ENCODE measurements at regions not wholly inside any gene's neighbourhood (a gene's known extent, or its start where the extent isn't known, plus 50 kb on each side); places are given as distances from the start of the nearest gene placed in this dataset.

DNA sequence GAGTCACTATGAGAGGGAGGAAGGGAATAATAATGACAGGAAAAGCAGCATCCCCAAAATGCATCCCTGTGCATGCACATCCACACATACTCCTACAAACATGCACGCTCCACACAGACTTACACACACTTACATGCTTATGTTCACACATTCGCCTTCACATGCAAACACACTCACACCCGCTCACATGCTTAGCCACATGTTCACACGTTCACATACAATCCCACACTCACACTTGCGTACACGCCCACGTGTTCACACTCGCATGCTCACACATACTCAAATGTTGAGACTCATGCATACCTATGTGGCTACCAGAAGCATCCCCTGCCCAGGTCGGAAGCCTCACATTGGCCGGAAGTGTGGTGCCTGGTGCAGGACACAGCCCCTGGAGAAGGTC, 372.1 kb downstream of the MN1 start:
- no peaks in the 10 kb centered on the region for H3K4me1 ChIP-seq
- 89 to 94% methylated on average over 10 of the region's 10 CpGs for WGBS, 2 donors
- no peak for DNase-seq
- no peak overlapping the region for H3K27ac ChIP-seq
- no peaks in the 10 kb centered on the region for H3K27me3 ChIP-seq
- TF ChIP-seq, protein P1, sequence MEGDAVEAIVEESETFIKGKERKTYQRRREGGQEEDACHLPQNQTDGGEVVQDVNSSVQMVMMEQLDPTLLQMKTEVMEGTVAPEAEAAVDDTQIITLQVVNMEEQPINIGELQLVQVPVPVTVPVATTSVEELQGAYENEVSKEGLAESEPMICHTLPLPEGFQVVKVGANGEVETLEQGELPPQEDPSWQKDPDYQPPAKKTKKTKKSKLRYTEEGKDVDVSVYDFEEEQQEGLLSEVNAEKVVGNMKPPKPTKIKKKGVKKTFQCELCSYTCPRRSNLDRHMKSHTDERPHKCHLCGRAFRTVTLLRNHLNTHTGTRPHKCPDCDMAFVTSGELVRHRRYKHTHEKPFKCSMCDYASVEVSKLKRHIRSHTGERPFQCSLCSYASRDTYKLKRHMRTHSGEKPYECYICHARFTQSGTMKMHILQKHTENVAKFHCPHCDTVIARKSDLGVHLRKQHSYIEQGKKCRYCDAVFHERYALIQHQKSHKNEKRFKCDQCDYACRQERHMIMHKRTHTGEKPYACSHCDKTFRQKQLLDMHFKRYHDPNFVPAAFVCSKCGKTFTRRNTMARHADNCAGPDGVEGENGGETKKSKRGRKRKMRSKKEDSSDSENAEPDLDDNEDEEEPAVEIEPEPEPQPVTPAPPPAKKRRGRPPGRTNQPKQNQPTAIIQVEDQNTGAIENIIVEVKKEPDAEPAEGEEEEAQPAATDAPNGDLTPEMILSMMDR (IDR thresholded peaks at IDR 0.05), result no peak
- TF ChIP-seq POLR2A (IDR thresholded peaks at IDR 0.05), result no peak
- H3K36me3 ChIP-seq, result no peaks in the 10 kb centered on the region
- H3K9me3 ChIP-seq, result no peaks in the 10 kb centered on the region
- intact Hi-C loops (cut with DNase I), result no loop called here
- no peak overlapping the region for H3K4me3 ChIP-seq (replicated peaks in 1 of 3)

DNA sequence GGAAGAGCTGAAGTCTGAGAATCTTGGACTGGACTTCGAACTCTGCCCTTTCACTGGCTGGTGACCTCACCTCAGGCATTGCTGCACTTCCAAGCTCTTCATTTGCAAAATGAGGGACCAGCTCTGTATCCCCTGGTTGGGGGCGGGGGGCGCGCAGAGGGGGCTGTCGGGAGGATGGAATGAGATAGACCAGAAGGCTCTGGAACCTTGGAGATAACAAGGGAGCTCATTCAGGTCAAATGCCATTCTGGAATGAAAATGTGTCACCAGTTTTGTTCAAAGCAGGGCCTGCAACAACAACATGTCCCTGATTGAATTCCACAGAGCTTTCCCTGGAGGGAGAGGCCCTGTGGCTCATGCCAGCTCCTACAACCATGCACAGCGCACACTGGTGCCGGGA, 370.5 kb downstream of the MN1 start:
- TF ChIP-seq, protein P1 (IDR thresholded peaks at IDR 0.05), result no peak
- TF ChIP-seq POLR2A (IDR thresholded peaks at IDR 0.05), result no peak
- no peak overlapping the region for H3K4me3 ChIP-seq (replicated peaks in 1 of 3)
- no peaks in the 10 kb centered on the region for H3K4me1 ChIP-seq
- H3K27ac ChIP-seq, result no peak overlapping the region
- intact Hi-C loops (cut with DNase I), result no loop called here
- H3K36me3 ChIP-seq, result no peaks in the 10 kb centered on the region
- H3K27me3 ChIP-seq, result no peaks in the 10 kb centered on the region
- H3K9me3 ChIP-seq, result no peaks in the 10 kb centered on the region
- DNase-seq, result no peak
- WGBS, 2 donors, result 63 to 88% methylated on average over 7 of the region's 7 CpGs

DNA sequence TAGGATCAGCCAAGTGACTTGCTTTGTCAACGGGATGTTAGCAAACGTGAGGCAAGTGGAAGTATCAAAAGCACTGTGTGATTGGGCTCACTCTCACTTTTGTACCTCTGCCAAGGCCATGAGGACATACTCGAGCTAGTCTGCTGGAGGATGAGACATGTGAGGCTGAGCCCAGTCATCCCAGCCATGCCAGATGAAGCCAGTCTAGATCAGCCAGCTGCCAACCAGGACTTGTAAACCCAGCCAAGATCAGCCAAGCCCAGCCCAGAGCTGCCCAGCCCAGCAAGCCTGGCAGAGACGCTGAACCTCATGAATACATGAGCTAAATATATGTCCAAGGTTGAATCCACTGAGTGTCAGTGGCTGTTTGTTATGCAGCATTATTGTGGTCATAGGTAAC, 369.7 kb downstream of the MN1 start:
- no peaks in the 10 kb centered on the region for H3K27me3 ChIP-seq
- no peaks in the 10 kb centered on the region for H3K9me3 ChIP-seq
- no peaks in the 10 kb centered on the region for H3K4me1 ChIP-seq
- H3K27ac ChIP-seq, result no peak overlapping the region
- no peak for DNase-seq
- intact Hi-C loops (cut with DNase I), result no loop called here
- 66 to 82% methylated on average over 4 of the region's 4 CpGs for WGBS, 2 donors
- TF ChIP-seq POLR2A (IDR thresholded peaks at IDR 0.05), result no peak
- no peak overlapping the region for H3K4me3 ChIP-seq (replicated peaks in 1 of 3)
- H3K36me3 ChIP-seq, result no peaks in the 10 kb centered on the region

DNA sequence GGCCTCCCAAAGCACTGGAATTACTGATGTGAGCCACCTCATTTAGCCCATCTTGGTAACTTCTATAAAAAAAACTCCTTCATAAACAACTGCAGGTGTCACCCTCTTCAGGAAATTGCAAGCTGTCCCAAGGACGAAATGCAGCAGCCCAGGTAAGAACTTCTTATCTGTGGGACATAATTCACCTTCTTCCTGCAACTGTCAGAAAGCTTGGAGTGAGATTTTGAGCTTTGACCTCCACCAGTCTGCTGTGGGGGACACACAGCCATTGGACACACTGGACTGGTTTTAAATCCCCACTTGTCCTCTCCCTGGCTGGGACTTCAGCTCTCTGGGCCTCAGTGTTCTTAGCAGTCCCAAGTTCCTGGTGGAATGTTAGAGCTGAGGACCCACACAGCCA, 368.5 kb downstream of the MN1 start:
- no peak overlapping the region for H3K4me3 ChIP-seq (replicated peaks in 1 of 3)
- H3K4me1 ChIP-seq, result peaks cover 1 to 2% of the 10 kb centered on the region in 2 donors
- no peaks in the 10 kb centered on the region for H3K27me3 ChIP-seq
- intact Hi-C loops (cut with DNase I), result no loop called here
- no peaks in the 10 kb centered on the region for H3K9me3 ChIP-seq
- no peak overlapping the region for H3K27ac ChIP-seq
- no peak for TF ChIP-seq POLR2A (IDR thresholded peaks at IDR 0.05)
- TF ChIP-seq, protein P1 (IDR thresholded peaks at IDR 0.05), result no peak
- H3K36me3 ChIP-seq, result no peaks in the 10 kb centered on the region
- no peak for DNase-seq
- WGBS, 2 donors, result 90 to 94% methylated on average over 1 of the region's 1 CpG

DNA sequence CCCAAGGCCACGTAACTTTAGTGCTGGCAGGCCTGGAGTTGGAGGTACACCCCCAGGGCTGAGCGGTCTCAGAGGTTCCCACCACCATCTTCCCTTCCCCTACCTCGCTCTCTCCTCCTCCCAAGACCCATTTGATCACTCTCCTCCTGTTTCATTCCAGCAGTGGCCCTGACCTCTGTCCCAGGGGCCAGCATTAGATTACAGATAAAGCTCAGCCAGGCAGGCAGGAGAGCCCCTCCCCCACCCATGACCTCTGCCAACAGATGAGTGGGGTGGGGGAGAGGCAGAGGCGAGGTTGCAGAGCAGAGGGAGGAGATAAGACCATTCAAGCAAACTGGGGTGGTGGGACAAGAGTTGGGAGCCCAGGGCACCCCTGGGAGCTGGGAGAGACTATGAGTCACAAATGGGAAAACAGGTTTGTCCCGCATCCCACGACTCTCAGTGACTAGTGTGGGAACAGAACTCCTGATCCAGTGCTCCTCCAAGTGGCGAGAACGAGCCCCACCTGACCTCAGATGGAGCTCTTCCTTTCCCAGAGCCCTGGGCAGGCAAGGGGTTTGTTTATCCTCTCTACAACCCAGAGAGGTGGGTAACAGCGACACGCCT, 367.9 kb downstream of the MN1 start:
- no peaks in the 10 kb centered on the region for H3K36me3 ChIP-seq
- H3K4me1 ChIP-seq, result peaks cover 7 to 8% of the 10 kb centered on the region in 2 donors
- DNase-seq, result no peak
- no peak overlapping the region for H3K4me3 ChIP-seq (replicated peaks in 1 of 3)
- 81 to 84% methylated on average over 10 of the region's 10 CpGs for WGBS, 2 donors
- no peaks in the 10 kb centered on the region for H3K9me3 ChIP-seq
- TF ChIP-seq POLR2A (IDR thresholded peaks at IDR 0.05), result no peak
- TF ChIP-seq, protein P1 (IDR thresholded peaks at IDR 0.05), result no peak
- intact Hi-C loops (cut with DNase I), result no loop called here
- no peak overlapping the region for H3K27ac ChIP-seq
- H3K27me3 ChIP-seq, result no peaks in the 10 kb centered on the region
